ENCODE measurements at regions not wholly inside any gene's neighbourhood (a gene's known extent, or its start where the extent isn't known, plus 50 kb on each side); places are given as distances from the start of the nearest gene placed in this dataset.

- TF ChIP-seq, protein P1, sequence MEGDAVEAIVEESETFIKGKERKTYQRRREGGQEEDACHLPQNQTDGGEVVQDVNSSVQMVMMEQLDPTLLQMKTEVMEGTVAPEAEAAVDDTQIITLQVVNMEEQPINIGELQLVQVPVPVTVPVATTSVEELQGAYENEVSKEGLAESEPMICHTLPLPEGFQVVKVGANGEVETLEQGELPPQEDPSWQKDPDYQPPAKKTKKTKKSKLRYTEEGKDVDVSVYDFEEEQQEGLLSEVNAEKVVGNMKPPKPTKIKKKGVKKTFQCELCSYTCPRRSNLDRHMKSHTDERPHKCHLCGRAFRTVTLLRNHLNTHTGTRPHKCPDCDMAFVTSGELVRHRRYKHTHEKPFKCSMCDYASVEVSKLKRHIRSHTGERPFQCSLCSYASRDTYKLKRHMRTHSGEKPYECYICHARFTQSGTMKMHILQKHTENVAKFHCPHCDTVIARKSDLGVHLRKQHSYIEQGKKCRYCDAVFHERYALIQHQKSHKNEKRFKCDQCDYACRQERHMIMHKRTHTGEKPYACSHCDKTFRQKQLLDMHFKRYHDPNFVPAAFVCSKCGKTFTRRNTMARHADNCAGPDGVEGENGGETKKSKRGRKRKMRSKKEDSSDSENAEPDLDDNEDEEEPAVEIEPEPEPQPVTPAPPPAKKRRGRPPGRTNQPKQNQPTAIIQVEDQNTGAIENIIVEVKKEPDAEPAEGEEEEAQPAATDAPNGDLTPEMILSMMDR (IDR thresholded peaks at IDR 0.05; ENCODE audit: insufficient read depth, low read length, poor library complexity, severe bottlenecking): no peak
- no peak for TF ChIP-seq EZH2phosphoT487 (conservative IDR thresholded peaks at IDR 0.05; ENCODE audit: low read length)
Measured at GRCh38 chr12:107503887-107504885, 181.4 kb upstream of the PWP1 start.

All from SU-DHL-6 (cell line).